ENCODE measurements at regions not wholly inside any gene's neighbourhood (a gene's known extent, or its start where the extent isn't known, plus 50 kb on each side); places are given as distances from the start of the nearest gene placed in this dataset.
"Not testable (repeated sequence)": the region's sequence is repeated elsewhere in the genome, so short reads cannot be mapped to it uniquely, and the experiment has no call there.

- no peak for DNase-seq (ENCODE audit: low spot score)
- intact Hi-C loops (cut with DNase I), result no loop called here
Measured at GRCh38 chr6:114659513-114659912, 316.7 kb upstream of the HS3ST5 start.

DNA sequence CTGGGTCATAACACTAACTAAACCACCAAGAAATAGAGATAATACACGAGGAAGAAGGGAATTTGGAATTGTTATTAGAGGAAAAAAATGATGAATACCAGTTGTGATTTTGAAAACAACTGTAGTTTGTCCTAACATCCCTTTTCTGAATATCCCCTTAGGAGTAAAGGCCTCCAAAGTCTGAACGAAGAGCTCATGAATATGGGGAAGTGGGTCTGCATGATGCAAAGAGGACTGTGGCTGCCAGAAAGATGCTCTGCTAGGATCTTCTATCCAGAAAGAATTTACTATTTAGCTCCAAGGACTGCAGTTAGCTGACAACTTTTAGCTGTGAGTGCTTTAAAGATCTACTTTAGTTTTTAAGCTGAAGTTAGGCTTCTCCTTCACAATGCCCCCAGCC is 308.8 kb upstream of the HS3ST5 start:
- DNase-seq (ENCODE audit: low spot score), result no peak
- intact Hi-C loops (cut with DNase I), result no loop called here

DNA sequence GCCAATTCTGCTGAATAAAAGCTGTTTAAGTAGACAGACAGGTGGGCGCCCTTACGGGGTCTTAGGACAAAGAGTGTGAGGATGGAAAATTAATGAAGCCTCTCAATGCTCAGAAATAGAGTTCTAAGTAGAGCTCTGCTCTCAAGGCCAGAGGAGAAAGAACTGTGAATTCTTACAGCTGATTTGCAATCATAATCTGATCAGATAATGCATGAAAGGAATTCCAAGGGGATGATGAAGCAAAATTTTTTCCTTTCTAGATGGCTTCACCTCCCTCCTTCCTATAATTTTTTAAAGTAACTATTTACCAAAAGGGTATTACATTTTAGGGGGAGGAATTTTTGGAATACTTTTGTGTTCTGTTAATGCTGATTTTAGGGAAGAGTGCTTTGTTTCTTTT is 308.1 kb upstream of the HS3ST5 start:
- intact Hi-C loops (cut with DNase I), result no loop called here

DNA sequence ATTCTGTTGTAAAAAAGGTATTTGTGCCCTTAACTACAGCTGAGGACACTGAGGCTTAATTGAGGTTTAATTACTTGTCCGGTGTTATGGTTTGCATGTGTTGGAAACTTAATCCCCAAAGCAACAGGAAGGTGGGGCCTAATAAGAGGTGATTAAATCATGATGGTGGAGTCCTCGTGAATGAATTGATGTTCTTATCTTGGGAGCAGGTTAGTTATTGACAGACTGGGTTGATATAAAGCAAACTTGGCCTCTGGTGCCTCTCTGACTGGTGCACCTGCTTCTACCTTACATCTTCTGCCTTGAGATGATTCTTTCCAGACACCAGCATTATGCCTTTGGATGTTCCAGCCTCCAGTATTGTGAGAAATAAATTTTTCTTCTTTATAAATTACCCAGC is 306.5 kb upstream of the HS3ST5 start:
- intact Hi-C loops (cut with DNase I), result no loop called here

More for the DNA sequence above, 308.1 kb upstream of the HS3ST5 start:
- no peak for DNase-seq (ENCODE audit: low spot score)

DNA sequence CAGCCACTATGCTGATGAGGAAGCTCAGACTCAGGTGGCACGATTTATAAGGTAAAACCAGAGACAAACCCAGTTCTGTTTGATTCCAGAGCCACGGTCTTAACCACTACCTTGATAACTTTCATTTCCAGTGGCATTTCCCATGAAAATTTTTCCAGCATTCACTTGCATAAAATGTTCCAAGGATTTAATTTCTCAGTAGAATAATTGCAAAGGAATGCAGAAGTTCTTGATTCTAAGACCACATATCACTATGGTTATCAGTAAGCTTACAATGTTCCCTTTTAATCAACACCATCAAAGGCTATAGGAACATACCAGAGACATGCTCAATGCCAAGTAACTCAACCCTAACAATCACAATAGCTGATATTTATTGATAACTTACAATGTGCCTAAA is 306.0 kb upstream of the HS3ST5 start:
- intact Hi-C loops (cut with DNase I), result no loop called here
- no peak for DNase-seq (ENCODE audit: low spot score)

More for the DNA sequence above, 306.5 kb upstream of the HS3ST5 start:
- no peak for DNase-seq (ENCODE audit: low spot score)

DNA sequence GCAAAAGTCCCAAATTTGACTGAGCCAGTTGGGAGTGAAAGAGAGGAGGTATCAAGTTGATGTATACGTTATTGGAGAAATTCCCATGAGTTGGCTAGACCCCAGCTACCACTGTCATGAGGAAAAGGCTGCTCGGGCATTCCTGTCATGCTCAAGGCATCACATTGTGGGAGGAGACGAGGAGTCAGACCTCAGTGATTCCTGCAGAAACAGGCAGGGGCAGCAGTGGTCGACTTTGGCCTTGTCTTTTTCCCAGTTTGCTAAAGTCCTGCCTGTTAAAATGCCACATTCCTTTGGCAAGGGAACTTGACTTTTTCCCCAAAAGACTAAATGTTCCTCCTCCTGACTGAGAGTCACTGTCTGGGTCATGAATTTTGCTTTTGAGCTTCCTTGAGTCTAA is 295.5 kb upstream of the HS3ST5 start:
- DNase-seq (ENCODE audit: low spot score), result no peak
- intact Hi-C loops (cut with DNase I), result no loop called here

DNA sequence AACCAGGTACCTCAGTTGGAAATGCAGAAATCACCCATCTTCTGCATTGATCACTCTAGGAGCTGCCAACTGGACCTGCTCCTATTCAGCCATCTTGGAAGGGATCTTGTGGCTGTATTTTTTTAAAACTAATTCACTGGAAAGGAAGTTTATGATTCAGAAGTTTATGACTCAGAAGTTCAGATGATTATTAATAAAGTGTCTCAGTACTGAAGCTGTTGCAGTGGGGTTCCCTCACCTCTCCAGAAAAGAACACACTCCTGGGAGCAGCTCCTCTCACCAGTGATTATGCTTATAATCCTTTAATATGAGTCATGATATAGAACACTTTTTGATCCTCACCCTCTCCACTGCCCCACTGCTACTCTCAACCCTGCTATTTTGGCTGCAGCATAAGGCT is 291.2 kb upstream of the HS3ST5 start:
- intact Hi-C loops (cut with DNase I), result no loop called here
- no peak for DNase-seq (ENCODE audit: low spot score)

GRCh38 chr6:114626226-114626625 is 283.4 kb upstream of the HS3ST5 start:
- intact Hi-C loops (cut with DNase I); DNase-seq (ENCODE audit: low spot score): not testable (repeated sequence)

DNA sequence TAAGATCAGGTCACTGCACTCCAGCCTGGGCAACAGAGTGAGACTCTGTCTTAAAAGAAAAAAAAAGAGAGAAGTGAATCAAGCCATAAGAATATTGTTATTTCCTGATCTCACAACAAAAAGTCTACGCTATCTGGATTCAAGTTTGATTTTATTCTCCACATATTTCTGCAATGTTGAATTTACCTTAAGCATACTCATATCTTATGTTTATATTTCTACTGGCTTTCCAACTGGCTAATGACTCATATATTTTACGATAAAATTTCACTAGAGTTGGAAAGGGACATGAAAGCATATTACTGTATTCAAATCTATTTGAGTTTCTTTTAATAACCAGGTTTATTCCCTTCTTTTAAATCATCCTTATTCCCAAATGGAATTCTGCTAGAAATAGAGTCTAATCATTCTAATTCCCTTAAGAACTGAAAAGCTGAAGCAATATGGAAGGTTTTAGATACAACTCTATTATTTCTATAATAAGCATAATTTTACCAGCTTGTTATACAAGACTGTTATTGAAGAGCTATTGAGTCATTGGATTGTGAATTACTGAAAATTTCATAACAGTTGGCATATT is 276.9 kb upstream of the HS3ST5 start:
- intact Hi-C loops (cut with DNase I), result no loop called here
- DNase-seq (ENCODE audit: low spot score), result no peak

GRCh38 chr6:114611696-114612095 is 268.9 kb upstream of the HS3ST5 start:
- no peak for DNase-seq (ENCODE audit: low spot score)
- intact Hi-C loops (cut with DNase I), result no loop called here

- intact Hi-C loops (cut with DNase I), result no loop called here
- DNase-seq (ENCODE audit: low spot score), result no peak
Measured at GRCh38 chr6:114608091-114608490, 265.3 kb upstream of the HS3ST5 start.

- intact Hi-C loops (cut with DNase I), result no loop called here
Measured at GRCh38 chr6:114605656-114606055, 262.8 kb upstream of the HS3ST5 start.

DNA sequence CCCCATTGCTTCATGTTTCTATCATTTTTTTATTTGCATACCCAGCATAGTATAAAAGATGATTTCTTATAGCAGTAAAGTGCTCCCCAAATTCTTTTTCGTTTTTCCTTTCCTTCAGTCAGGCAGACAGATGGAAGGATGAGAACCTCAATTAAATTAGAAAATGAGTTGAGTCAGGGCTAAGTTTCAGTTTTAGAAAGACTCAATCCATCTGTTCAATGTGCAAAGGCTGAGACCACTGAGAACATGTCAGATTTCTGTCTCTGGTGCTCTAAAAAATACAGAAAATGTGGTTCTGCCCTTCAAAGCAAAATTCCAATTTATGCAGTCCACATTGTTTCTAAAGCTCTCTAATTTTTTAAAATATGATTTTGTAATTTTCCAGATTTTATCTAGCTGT is 257.6 kb upstream of the HS3ST5 start:
- intact Hi-C loops (cut with DNase I), result no loop called here
- no peak for DNase-seq (ENCODE audit: low spot score)

More at GRCh38 chr6:114605656-114606055, 262.8 kb upstream of the HS3ST5 start:
- DNase-seq (ENCODE audit: low spot score), result no peak

DNA sequence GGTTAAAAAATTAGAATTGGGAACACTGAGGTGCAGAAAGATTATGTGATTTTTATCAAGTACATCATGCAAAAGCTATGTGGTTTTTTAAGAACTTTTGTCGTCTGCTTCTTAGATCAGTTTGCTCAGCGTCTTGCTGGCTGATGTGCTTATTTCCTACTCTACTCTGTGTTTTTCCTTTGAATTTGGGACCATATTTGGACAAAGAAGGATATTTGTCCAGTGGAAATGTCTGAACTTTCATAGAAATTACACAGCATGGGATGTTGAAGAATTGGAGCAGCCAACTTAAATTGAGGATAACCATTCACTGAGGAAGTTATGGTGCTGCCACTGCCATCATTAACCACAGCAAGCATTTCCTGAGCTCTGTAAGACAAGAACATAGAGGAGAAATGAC is 252.8 kb upstream of the HS3ST5 start:
- intact Hi-C loops (cut with DNase I), result no loop called here
- no peak for DNase-seq (ENCODE audit: low spot score)

DNA sequence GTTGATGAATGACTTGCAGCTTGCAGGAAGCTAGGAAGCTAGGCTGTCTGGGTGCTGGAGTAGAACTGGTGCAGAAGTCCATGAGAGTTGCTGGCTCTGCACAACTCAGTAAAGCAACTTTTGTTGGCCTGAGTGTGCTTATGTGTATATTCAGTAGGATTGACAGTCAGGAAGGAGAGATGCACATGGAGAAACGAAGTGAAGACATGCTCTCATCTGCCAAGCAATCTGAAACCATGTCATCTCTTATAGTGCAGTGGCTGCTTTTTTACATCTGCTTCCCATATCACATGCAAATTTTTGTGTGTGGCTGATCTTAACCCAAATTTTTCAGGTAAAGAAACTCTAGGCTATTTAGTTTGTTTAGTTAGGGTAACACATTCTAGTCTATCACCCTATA is 252.4 kb upstream of the HS3ST5 start:
- intact Hi-C loops (cut with DNase I), result no loop called here
- no peak for DNase-seq (ENCODE audit: low spot score)

DNA sequence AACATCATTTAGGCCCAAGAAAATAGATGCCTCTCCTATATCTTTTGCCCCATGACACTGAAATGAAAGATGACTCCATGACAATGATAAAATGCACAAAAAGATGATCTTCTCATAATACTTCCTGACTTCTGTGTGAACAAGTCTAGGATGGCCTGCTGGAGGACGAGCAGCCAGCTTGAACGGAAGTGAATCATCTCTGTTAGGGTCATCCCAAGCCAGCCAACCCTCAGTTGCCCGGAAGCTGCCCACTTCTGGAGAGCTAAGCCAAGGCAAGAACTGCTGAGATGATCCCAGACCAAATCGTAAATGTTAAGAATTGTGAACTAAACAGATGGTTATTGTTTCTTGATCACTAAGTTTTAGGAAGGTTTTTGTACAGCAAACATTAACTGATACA is 249.7 kb upstream of the HS3ST5 start:
- intact Hi-C loops (cut with DNase I), result no loop called here
- DNase-seq (ENCODE audit: low spot score), result no peak

DNA sequence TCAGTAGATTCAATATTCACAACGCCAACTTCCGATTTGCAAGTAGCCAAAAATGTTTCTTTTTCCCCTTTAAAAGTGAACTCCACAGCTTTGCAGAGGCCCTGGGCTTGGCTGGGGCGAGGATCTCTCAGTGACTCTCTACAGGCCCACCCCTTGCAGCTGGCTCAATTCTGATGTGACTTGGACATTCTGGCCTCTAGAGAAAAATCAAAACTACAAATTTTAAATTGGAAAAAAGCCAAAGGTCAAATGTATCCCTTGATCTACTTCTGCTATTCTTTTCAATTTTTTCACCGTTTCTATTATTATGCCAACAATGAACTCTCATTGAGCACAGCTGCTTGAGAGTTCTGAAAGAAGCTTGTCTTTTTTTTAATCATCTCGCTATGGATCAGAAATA is 245.9 kb upstream of the HS3ST5 start:
- intact Hi-C loops (cut with DNase I), result no loop called here
- DNase-seq (ENCODE audit: low spot score), result no peak

GRCh38 chr6:114586298-114586697 is 243.5 kb upstream of the HS3ST5 start:
- DNase-seq (ENCODE audit: low spot score), result no peak
- intact Hi-C loops (cut with DNase I), result no loop called here

- intact Hi-C loops (cut with DNase I), result no loop called here
- DNase-seq (ENCODE audit: low spot score), result no peak
Measured at GRCh38 chr6:114581293-114581692, 238.5 kb upstream of the HS3ST5 start.

- intact Hi-C loops (cut with DNase I), result no loop called here
- no peak for DNase-seq (ENCODE audit: low spot score)
Measured at GRCh38 chr6:114580882-114581281, 238.1 kb upstream of the HS3ST5 start.

GRCh38 chr6:114579486-114579885 is 236.7 kb upstream of the HS3ST5 start:
- no peak for DNase-seq (ENCODE audit: low spot score)
- intact Hi-C loops (cut with DNase I), result no loop called here

DNA sequence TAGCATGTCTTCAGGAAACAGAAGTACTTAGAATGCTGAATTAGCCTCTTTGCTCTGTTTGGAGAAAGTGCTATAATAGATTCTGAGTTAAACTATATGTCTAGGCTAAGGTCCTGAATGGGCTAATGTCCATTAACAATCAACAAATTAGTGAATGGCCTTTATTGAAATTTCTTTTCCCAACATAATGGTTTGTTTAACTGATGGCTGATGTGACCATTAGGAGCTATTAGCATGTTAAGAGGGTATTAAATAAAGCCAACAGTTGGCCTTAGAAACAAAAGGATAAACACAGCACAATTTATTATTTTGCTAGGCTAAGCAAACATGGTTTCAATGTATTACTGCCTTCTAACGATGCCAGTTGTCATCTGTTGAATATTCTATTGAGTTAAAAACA is 234.3 kb upstream of the HS3ST5 start:
- intact Hi-C loops (cut with DNase I), result no loop called here

More for the DNA sequence above, 234.3 kb upstream of the HS3ST5 start:
- DNase-seq (ENCODE audit: low spot score), result no peak

Measured in posterior vena cava (tissue), 2 donors.